ENCODE measurements at regions not wholly inside any gene's neighbourhood (a gene's known extent, or its start where the extent isn't known, plus 50 kb on each side); places are given as distances from the start of the nearest gene placed in this dataset.

DNA sequence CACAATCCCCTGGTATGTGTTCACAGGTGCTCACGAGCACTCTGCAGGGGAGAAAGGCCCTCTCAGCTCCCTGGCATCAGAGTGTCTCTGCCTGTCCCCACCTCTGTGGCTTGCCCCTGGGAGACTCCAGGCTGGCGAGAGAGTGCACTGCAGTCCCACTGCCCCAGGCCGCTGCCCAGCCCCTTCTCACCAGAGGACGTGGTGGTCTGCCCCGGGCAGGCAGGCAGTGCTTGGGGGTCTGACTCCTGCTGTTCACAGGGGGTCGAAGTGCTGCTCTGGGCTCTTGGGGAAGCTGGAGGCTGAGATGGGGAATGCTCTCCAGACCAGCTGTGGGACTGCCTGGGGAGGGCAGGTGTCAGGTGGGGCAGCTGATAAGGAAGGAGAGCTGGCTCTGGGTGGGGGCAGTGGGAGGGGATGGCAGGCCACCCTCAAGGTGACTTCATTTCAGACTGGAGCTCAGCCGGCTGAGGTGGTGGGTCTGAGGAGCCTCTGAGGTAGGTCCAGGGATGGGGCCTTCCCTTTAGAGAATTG lies 151.0 kb upstream of the B3GAT1 start:
- TF ChIP-seq CTCF (IDR thresholded peaks at IDR 0.05) (no peak), EZH2 (IDR thresholded peaks at IDR 0.05; ENCODE audit: borderline replicate concordance, insufficient read depth, low read depth, low read length, poor library complexity, severe bottlenecking) (no peak)
